ENCODE measurements at regions not wholly inside any gene's neighbourhood (a gene's known extent, or its start where the extent isn't known, plus 50 kb on each side); places are given as distances from the start of the nearest gene placed in this dataset.
"Not testable (repeated sequence)": the region's sequence is repeated elsewhere in the genome, so short reads cannot be mapped to it uniquely, and the experiment has no call there.

DNA sequence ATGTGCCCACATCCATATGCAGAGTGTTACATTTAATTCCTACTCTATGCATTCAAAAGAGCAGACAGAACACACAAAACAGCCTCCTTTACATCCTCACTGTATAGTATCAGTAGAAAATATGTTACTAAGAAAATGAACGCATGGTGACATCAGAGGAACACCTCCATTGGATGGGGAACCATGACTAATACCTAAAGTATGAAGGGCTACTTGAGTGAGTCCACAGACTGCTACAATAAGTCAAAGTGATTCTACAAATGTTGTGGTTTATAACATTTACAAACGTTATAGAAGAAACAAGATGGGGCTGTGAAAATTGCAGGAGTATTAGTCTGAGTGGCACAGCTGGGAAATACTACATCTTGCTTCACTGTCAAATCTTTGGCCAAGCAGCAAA, 1830.9 kb upstream of the PIK3C3 start:
- H3K27me3 ChIP-seq: no peaks in the 10 kb centered on the region
- TF ChIP-seq, protein P1, sequence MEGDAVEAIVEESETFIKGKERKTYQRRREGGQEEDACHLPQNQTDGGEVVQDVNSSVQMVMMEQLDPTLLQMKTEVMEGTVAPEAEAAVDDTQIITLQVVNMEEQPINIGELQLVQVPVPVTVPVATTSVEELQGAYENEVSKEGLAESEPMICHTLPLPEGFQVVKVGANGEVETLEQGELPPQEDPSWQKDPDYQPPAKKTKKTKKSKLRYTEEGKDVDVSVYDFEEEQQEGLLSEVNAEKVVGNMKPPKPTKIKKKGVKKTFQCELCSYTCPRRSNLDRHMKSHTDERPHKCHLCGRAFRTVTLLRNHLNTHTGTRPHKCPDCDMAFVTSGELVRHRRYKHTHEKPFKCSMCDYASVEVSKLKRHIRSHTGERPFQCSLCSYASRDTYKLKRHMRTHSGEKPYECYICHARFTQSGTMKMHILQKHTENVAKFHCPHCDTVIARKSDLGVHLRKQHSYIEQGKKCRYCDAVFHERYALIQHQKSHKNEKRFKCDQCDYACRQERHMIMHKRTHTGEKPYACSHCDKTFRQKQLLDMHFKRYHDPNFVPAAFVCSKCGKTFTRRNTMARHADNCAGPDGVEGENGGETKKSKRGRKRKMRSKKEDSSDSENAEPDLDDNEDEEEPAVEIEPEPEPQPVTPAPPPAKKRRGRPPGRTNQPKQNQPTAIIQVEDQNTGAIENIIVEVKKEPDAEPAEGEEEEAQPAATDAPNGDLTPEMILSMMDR (IDR thresholded peaks at IDR 0.05): no peak
- TF ChIP-seq POLR2A (IDR thresholded peaks at IDR 0.05): no peak
- no peak overlapping the region for H3K27ac ChIP-seq
- no peak for DNase-seq
- no peak overlapping the region for H3K4me3 ChIP-seq
- no peaks in the 10 kb centered on the region for H3K4me1 ChIP-seq
- H3K9me3 ChIP-seq: no peaks in the 10 kb centered on the region
- no peaks in the 10 kb centered on the region for H3K36me3 ChIP-seq

DNA sequence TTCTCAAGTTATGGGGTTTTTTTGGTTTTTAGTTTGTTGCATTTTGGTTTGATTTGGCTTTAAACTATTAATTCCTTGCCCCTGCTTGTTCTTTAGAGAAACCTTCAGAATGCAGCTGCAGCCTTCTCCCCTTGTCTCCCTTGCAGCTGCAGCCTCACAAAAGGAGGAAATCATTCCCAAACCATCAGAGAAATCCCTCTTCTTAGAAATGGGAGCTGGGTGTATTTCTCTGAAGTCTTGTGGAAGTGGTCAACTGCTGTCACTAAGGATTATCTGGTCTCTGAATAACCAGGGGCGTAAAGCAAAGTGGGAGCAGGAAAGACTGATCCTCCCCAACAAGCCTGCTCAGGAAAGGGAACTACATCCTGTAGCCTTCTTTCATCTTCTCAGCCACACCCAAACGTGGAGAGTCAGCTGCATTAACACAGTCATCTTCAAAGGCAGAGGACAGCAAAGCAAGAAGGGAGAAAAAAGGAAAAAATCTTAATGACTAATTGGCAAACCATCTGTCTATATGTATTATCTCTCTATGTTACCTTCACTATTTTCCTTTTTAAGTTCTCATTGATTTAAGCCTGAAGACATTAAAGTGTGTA, 1834.1 kb upstream of the PIK3C3 start:
- no peak for TF ChIP-seq POLR2A (IDR thresholded peaks at IDR 0.05)
- TF ChIP-seq, protein P1 (IDR thresholded peaks at IDR 0.05): no peak
- Histone ChIP-seq H3K4me3 (no peak overlapping the region), H3K36me3 (no peaks in the 10 kb centered on the region), H3K4me1 (no peaks in the 10 kb centered on the region), H3K27me3 (no peaks in the 10 kb centered on the region), H3K9me3 (no peaks in the 10 kb centered on the region), H3K27ac (no peak overlapping the region)
- DNase-seq: no peak

DNA sequence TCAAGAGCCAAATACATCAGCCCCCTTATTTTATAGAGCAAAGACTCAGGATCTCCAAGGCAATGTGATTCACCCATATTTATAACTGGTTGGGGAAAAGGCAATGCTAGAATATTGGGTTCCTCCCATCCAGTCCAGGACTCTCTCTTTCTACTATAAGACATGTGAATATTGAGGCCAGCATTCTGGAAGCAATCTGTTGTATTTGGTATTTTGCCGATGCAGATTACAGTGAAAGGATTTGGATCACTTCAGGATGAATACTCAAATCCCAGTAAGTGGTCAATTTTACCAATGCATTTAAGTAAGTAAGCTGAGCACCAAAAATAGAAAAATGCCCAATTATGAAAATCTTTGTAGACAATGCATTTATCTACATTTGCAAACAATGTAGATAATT, 1834.7 kb upstream of the PIK3C3 start:
- Histone ChIP-seq H3K4me3 (no peak overlapping the region), H3K27ac (no peak overlapping the region), H3K9me3 (no peaks in the 10 kb centered on the region), H3K27me3 (no peaks in the 10 kb centered on the region), H3K4me1 (no peaks in the 10 kb centered on the region), H3K36me3 (no peaks in the 10 kb centered on the region)
- TF ChIP-seq, protein P1 (IDR thresholded peaks at IDR 0.05): no peak
- no peak for TF ChIP-seq POLR2A (IDR thresholded peaks at IDR 0.05)
- no peak for DNase-seq

GRCh38 chr18:40119581-40119980, 1835.5 kb upstream of the PIK3C3 start:
- not testable (repeated sequence) for H3K27me3 ChIP-seq, H3K36me3 ChIP-seq, H3K4me1 ChIP-seq, DNase-seq, H3K4me3 ChIP-seq, H3K9me3 ChIP-seq, H3K27ac ChIP-seq

- no peak for DNase-seq
- H3K4me1 ChIP-seq: no peaks in the 10 kb centered on the region
- no peaks in the 10 kb centered on the region for H3K27me3 ChIP-seq
- TF ChIP-seq, protein P1 (IDR thresholded peaks at IDR 0.05): no peak
- no peak for TF ChIP-seq POLR2A (IDR thresholded peaks at IDR 0.05)
- H3K27ac ChIP-seq: no peak overlapping the region
- H3K9me3 ChIP-seq: no peaks in the 10 kb centered on the region
- no peaks in the 10 kb centered on the region for H3K36me3 ChIP-seq
- no peak overlapping the region for H3K4me3 ChIP-seq
Observed at GRCh38 chr18:40110455-40110854, 1844.6 kb upstream of the PIK3C3 start.

DNA sequence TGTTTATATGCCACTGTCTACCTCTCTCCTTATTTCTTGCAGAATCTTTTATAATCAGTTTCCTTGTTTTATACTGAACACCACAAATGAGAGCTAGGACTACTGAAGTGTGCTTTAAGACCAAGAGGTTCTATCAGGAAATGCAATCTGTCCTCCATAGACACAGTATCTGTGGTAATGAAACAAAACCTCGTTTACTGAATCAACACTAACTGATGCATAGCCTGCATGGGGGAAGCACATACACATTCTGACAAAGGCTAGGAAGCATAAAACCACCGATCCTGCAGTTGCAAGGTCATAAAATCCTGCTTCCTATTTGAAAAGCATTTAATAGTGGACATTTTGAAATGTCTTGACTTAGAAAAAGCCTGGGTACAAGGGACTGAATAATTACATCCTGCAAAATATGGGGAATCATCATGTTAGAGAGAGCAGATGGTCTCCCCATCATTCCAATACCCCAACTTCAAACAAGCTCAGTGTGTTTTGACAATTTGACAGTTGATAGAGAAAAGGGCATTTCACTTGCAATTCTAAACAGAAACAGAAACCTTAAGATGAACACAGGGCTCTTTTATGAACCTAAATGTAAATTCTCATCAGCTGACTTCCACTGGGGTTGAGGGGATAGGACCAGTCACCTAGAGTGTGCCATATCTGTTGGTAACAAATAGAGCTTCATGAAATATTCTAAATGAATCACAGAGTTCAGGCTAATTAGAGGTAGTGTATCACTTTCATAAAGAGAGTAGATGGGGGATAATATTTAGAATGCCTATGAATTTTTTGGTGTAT, 1845.6 kb upstream of the PIK3C3 start:
- Histone ChIP-seq H3K4me1 (no peaks in the 10 kb centered on the region), H3K4me3 (no peak overlapping the region), H3K9me3 (no peaks in the 10 kb centered on the region), H3K27ac (no peak overlapping the region), H3K27me3 (no peaks in the 10 kb centered on the region), H3K36me3 (no peaks in the 10 kb centered on the region)
- DNase-seq: no peak
- no peak for TF ChIP-seq POLR2A (IDR thresholded peaks at IDR 0.05)
- TF ChIP-seq, protein P1 (IDR thresholded peaks at IDR 0.05): no peak

All from Peyer's patch (tissue), 4 donors.